ENCODE measurements at regions not wholly inside any gene's neighbourhood (a gene's known extent, or its start where the extent isn't known, plus 50 kb on each side); places are given as distances from the start of the nearest gene placed in this dataset.
"Not testable (repeated sequence)": the region's sequence is repeated elsewhere in the genome, so short reads cannot be mapped to it uniquely, and the experiment has no call there.

GRCh38 chr12:23259558-23259957 is 634.6 kb downstream of the ETNK1 start:
- no peak for DNase-seq (ENCODE audit: low read depth)

DNA sequence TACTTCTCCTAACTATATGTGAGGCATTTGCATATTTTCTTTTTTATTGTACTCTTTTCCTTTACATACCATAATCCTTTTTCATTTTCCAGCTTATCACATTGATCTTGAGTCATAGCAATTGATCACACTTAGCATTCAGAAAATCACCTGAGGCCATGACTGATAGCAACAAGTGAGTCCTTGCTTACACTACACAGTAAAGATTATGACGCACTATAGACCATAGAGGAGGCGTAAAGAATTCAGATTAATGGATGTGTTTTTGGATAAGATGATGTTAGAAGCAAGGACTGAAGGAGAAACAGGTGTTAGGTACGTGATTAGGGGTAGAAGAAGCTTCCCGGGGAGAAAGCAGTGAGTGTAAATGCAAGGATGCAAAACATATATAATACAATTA is 637.7 kb downstream of the ETNK1 start:
- DNase-seq (ENCODE audit: low read depth): no peak

GRCh38 chr12:23277831-23278230 is 652.9 kb downstream of the ETNK1 start:
- no peak for DNase-seq (ENCODE audit: low read depth)

- DNase-seq (ENCODE audit: low read depth): no peak
Measured at GRCh38 chr12:23281295-23281694, 656.3 kb downstream of the ETNK1 start.

GRCh38 chr12:23282701-23283100 is 657.7 kb downstream of the ETNK1 start:
- DNase-seq (ENCODE audit: low read depth): no peak

DNA sequence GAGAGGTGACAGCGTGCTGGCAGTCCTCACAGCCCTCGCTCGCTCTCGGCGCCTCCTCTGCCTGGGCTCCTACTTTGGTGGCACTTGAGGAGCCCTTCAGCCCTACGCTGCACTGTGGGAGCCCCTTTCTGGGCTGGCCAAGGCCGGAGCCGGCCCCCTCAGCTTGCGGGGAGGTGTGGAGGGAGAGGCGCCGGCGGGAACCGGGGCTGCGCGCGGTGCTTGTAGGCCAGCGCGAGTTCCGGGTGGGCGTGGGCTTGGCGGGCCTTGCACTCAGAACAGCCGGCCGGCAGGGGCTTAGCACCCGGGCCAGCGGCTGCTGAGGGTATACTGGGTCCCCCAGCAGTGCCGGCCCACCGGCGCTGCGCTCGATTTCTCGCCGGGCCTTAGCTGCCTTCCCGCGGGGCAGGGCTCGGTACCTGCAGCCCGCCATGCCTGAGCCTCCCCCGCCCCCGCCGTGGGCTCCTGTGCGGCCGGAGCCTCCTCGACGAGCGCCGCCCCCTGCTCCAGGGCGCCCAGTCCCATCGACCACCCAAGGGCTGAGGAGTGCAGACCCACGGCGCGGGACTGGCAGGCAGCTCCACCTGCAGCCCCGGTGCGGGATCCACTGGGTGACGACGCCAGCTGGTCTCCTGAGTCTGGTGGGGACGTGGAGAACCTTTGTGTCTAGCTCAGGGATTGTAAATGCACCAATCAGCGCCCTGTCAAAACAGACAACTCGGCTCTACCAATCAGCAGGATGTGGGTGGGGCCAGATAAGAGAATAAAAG is 661.0 kb downstream of the ETNK1 start:
- not testable (repeated sequence) for DNase-seq (ENCODE audit: low read depth)

GRCh38 chr12:23290627-23291330 is 658.7 kb downstream of the SOX5 start:
- DNase-seq (ENCODE audit: low read depth): no peak

- DNase-seq (ENCODE audit: low read depth): no peak
Measured at GRCh38 chr12:23303220-23303619, 646.2 kb downstream of the SOX5 start.

DNA sequence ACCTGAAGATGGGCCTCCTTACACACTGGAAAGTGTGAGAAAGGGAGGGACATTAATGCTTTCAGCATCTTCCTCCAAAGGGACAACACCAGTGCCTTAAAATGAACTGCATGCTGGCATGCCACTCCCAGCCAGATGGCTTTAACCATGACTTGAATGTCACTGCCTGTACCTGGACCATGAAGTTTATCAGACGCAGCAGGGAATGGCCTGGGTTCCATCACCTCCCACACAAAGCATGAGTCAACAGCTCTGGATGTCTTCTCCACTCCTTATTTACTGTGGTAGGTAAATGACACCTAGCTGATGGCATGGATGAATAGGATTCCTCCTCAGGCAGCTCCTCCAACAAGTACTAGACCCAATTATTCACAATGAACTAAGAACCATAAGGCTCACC is 645.6 kb downstream of the SOX5 start:
- no peak for DNase-seq (ENCODE audit: low read depth)

GRCh38 chr12:23333938-23334337 is 615.5 kb downstream of the SOX5 start:
- no peak for DNase-seq (ENCODE audit: low read depth)

GRCh38 chr12:23335593-23335992 is 613.9 kb downstream of the SOX5 start:
- no peak for DNase-seq (ENCODE audit: low read depth)

DNA sequence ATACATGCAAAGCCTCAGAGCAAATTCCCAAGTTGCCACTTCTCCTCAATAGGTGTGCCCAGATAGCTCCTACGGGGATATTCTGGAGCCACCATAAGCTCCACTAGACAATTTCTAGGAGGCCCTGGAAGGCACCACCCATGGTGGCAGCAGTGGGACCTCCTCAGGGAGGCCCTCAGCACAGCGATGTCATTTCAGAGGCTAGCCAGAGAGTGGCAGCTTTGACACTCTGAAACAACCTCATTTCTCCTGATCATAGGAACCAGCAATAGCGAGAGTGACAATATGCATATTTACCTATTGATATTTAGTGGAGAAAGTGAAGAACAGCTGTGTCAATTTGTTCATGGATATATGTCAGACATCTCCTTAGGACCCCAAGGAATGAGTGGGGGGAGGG is 612.3 kb downstream of the SOX5 start:
- DNase-seq (ENCODE audit: low read depth): no peak

GRCh38 chr12:23340351-23340750 is 609.1 kb downstream of the SOX5 start:
- no peak for DNase-seq (ENCODE audit: low read depth)

DNA sequence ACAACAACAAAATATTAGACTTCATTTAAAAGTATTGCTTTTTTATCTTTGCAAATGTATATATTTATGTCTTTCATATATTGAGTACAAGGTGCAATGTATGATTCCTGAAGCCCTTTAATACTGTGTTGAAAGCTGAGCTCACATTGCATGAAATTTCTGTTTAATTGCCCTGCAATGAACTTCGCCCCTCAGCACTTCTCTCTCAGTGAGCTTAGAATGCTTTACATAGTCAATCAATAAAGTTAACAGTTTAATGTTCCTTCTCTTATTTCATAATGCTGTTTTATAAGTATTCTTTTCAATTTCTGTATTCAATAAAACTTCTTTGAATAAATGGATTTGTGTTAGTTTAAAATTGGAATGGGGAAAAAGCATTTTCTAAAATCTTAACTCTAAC is 607.1 kb downstream of the SOX5 start:
- no peak for DNase-seq (ENCODE audit: low read depth)

GRCh38 chr12:23349564-23349963 is 599.9 kb downstream of the SOX5 start:
- DNase-seq (ENCODE audit: low read depth): no peak

DNA sequence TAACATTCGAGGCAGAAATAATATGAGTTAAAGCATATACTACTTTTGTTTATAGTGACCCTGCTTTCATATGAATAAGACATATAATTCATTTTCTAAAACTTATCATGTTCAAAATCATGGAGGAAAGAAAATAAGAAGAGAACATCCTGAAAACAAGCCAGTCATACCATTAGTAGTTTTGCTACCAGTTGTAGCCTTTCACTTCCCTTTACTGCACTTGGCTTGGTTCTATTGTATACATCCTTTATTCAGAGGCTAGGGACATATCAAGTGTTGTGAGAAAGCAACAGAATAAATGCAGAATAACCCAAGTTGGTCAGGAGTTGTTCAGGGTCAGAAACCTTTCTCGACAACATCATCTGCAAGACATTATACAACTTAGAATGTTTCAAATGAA is 598.7 kb downstream of the SOX5 start:
- DNase-seq (ENCODE audit: low read depth): no peak

DNA sequence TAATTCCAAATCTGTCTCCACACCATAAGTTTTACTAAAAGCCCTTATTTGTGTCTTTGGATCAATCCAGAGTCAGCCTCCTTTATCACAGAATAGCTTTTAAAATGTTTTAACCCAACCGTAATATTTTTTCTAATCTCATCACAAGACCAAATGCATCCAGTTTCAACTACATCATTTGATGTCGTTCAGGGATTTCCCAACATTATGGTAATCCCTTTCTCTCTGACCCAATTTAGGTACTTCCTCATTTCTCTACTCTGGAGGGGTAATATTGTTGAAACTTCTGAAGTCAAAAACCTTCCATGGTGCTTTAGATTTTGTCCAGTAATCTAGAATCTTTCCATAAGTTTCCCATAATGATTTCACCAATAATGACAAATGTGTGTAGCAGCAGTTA is 596.8 kb downstream of the SOX5 start:
- no peak for DNase-seq (ENCODE audit: low read depth)

GRCh38 chr12:23354800-23355199 is 594.7 kb downstream of the SOX5 start:
- no peak for DNase-seq (ENCODE audit: low read depth)

GRCh38 chr12:23356440-23356839 is 593.0 kb downstream of the SOX5 start:
- no peak for DNase-seq (ENCODE audit: low read depth)

DNA sequence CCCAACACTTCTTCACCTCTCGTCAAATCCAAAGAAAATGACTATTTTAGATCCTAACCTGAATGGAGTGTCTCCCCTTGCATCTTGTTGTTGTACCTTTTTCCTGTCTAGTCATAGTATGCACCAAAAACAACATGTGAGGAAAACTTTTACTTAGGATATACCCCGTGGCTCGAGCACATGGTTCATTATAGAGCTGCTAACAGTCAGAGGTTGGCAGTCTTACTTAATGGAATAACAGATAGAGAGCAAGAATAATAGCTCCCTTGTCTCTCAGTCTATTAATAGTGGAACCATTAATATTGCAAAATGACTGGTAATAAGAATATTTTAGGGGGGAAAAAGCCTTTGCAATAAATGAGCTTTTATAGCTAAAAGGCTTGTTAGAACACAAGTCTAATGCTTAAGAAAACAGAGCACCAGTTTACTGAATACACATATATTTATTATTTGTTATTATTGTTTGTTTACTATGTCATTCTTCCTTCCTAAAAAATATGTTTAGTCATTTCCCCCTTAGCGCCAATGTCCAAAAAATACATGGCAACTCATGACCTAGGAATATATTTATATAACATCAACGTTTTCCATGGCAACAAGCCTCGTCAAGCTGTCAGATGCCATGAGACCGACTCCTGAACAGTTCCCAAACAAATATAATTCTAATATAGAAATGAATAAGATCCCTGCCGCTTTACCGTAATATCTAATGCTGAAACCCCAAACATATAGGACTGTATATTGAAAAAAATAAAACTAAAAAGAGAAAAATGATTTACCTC is 592.4 kb downstream of the SOX5 start:
- no peak for DNase-seq (ENCODE audit: low read depth)

GRCh38 chr12:23359975-23360701 is 589.3 kb downstream of the SOX5 start:
- DNase-seq (ENCODE audit: low read depth): no peak

DNA sequence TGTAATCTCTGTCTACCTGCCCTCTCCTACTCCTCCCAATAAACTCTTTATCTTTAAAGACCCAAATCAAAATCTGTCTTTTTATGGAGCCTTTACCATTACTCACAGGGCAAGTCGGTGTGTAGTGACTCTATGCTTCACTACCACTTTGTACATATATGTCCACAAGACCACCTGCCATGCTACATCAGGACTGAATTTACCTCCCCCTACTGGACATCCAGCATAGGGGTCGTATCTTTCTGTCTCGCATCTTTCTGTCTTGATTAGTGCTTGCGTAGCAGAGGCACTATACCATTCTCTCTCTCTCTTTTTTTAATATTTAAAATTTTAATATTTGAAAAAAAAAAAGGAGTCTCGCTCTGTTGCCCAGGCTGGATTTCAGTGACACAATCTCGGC is 587.5 kb downstream of the SOX5 start:
- no peak for DNase-seq (ENCODE audit: low read depth)
